Heart left ventricle (tissue), 13 donors: ENCODE measurements at regions not wholly inside any gene's neighbourhood (a gene's known extent, or its start where the extent isn't known, plus 50 kb on each side); places are given as distances from the start of the nearest gene placed in this dataset.

Source experiments
- POLR2A ChIP-seq, 2 donors: fragments of 450-650 bp; IDR thresholded peaks; one replicate each; pipeline ENCODE4 v1.6.1; 2017; ENCODE audit warnings: antibody characterized with exemption in 2 of 2, mild to moderate bottlenecking in 2 of 2, moderate library complexity in 2 of 2
- TF ChIP-seq, protein P1 (sequence below), 12 donors: fragments of 200-600 bp; sonication (generic) in 4 of 12; IDR thresholded peaks; one replicate each; pipeline versions ENCODE4 v1.5.0 to v1.8.0; 2018 to 2022; ENCODE audit warnings: antibody characterized with exemption in 12 of 12, mild to moderate bottlenecking in 5 of 12
- donor health status: ischemic (EF 13 %, LVEDD 7.1; RV severe dilation, severe dysfunction).
- donor health status: DM: no; HTN: yes; CAD: no.
- donor health status: DM: no; HTN: no; CAD: no.
- donor health status: ischemic (EF 25% LVEDD 6.9; RV normal size, moderate dysfunction).
- donor health status: ischemic (EF 25% LVEDD 5.7; RV mildly dilated, moderate dysfunction).
- donor health status: ischemic (EF 35%, LVEDD 5.7; RV mildly dilated, moderate dysfunction).
- donor health status: nonischemic (EF 11% LVEDD 7.7; RV severe dilation, severe dysfunction).
- donor health status: DM: yes; HTN: yes; CAD: no.
- donor health status: PGD.
- donor health status: ischemic (EF 29% LVEDD 5.4; RV normal size, mild dysfunction).
- donor health status: nonischemic (EF 23%, LVEDD 6.1; RV moderate dilation, normal function).

GRCh38 chr2:164368896-164369295, 252.4 kb downstream of the GRB14 start:
- no peak for TF ChIP-seq POLR2A (IDR thresholded peaks at IDR 0.05)
- TF ChIP-seq, protein P1, sequence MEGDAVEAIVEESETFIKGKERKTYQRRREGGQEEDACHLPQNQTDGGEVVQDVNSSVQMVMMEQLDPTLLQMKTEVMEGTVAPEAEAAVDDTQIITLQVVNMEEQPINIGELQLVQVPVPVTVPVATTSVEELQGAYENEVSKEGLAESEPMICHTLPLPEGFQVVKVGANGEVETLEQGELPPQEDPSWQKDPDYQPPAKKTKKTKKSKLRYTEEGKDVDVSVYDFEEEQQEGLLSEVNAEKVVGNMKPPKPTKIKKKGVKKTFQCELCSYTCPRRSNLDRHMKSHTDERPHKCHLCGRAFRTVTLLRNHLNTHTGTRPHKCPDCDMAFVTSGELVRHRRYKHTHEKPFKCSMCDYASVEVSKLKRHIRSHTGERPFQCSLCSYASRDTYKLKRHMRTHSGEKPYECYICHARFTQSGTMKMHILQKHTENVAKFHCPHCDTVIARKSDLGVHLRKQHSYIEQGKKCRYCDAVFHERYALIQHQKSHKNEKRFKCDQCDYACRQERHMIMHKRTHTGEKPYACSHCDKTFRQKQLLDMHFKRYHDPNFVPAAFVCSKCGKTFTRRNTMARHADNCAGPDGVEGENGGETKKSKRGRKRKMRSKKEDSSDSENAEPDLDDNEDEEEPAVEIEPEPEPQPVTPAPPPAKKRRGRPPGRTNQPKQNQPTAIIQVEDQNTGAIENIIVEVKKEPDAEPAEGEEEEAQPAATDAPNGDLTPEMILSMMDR (IDR thresholded peaks at IDR 0.05): no peak
